H9 (cell line): ENCODE measurements at regions not wholly inside any gene's neighbourhood (a gene's known extent, or its start where the extent isn't known, plus 50 kb on each side); places are given as distances from the start of the nearest gene placed in this dataset.

ENCODE experiments used
- DNase-seq: peaks from one replicate; pipeline ENCODE4 v3.0.0-alpha.2; 2017
- H2AFZ ChIP-seq: one replicate; pipeline ENCODE4 v1.6.1; 2013; ENCODE audit warnings: mild to moderate bottlenecking, low read length, control low read depth, moderate library complexity
- H2AK5ac ChIP-seq: 2 replicates; pipeline ENCODE4 v1.6.1; 2013; ENCODE audit warnings: low read length, control low read depth, mixed read lengths; ENCODE audit not compliant: insufficient read length
- H2BK120ac ChIP-seq: one replicate; pipeline ENCODE4 v1.6.1; 2013; ENCODE audit warnings: low read depth, mild to moderate bottlenecking, low read length, control low read depth, inconsistent platforms; ENCODE audit not compliant: poor library complexity, severe bottlenecking
- H2BK12ac ChIP-seq: 2 replicates; pipeline ENCODE4 v1.6.1; 2013; ENCODE audit warnings: low read length, control low read depth, mixed read lengths, low read depth; ENCODE audit not compliant: insufficient read length
- H2BK15ac ChIP-seq: 2 replicates; pipeline ENCODE4 v1.6.1; 2013; ENCODE audit warnings: low read depth, low read length, control low read depth
- H2BK20ac ChIP-seq: one replicate; pipeline ENCODE4 v1.6.1; 2013; ENCODE audit warnings: low read depth, mild to moderate bottlenecking, low read length, control low read depth, inconsistent platforms; ENCODE audit not compliant: poor library complexity, severe bottlenecking
- H2BK5ac ChIP-seq: 2 replicates; pipeline ENCODE4 v1.6.1; 2013; ENCODE audit warnings: low read length, control low read depth, mixed read lengths; ENCODE audit not compliant: insufficient read length
- H3K14ac ChIP-seq: 2 replicates; pipeline ENCODE4 v1.6.1; 2013; ENCODE audit warnings: low read length, control low read depth; ENCODE audit not compliant: insufficient read depth
- H3K18ac ChIP-seq: 2 replicates; pipeline ENCODE4 v1.6.1; 2013; ENCODE audit warnings: low read depth, mild to moderate bottlenecking, mixed read lengths, low read length, control low read depth; ENCODE audit not compliant: insufficient read length
- H3K23ac ChIP-seq: 2 replicates; pipeline ENCODE4 v1.6.1; 2013; ENCODE audit warnings: low read length, control low read depth, mixed read lengths, low read depth; ENCODE audit not compliant: insufficient read length
- H3K23me2 ChIP-seq: 2 replicates; pipeline ENCODE4 v1.6.1; 2013; ENCODE audit warnings: low read depth, mild to moderate bottlenecking, mixed read lengths, low read length, control low read depth; ENCODE audit not compliant: insufficient read length, poor library complexity, severe bottlenecking
- H3K27ac ChIP-seq: 2 replicates; pipeline ENCODE4 v1.5.1; 2013; ENCODE audit warnings: low read length, control low read depth, mixed read lengths, low read depth; ENCODE audit not compliant: insufficient read length
- H3K27me3 ChIP-seq: 2 replicates; pipeline ENCODE4 v1.6.1; 2013; ENCODE audit warnings: low read length, control low read depth, inconsistent platforms; ENCODE audit not compliant: insufficient read depth
- H3K4ac ChIP-seq: 2 replicates; pipeline ENCODE4 v1.6.1; 2013; ENCODE audit warnings: low read depth, mild to moderate bottlenecking, control low read depth, inconsistent platforms, low read length, moderate library complexity
- H3K4me1 ChIP-seq: 2 replicates; pipeline ENCODE4 v1.6.1; 2013; ENCODE audit warnings: low read length, control low read depth, inconsistent platforms; ENCODE audit not compliant: insufficient read depth
- H3K4me2 ChIP-seq: 2 replicates; pipeline ENCODE4 v1.6.1; 2013; ENCODE audit warnings: low read length, control low read depth, mixed read lengths; ENCODE audit not compliant: insufficient read length, insufficient read depth
- H3K56ac ChIP-seq: 2 replicates; pipeline ENCODE4 v1.6.1; 2013; ENCODE audit warnings: low read depth, mild to moderate bottlenecking, mixed read lengths, low read length, control low read depth; ENCODE audit not compliant: insufficient read length
- H3K79me1 ChIP-seq: 2 replicates; pipeline ENCODE4 v1.6.1; 2013; ENCODE audit warnings: low read depth, mild to moderate bottlenecking, moderate library complexity, low read length, control low read depth, inconsistent platforms; ENCODE audit not compliant: insufficient read depth, poor library complexity, severe bottlenecking
- H3K79me2 ChIP-seq: 2 replicates; pipeline ENCODE4 v1.6.1; 2013; ENCODE audit warnings: low read length, control low read depth, inconsistent platforms; ENCODE audit not compliant: insufficient read depth
- H3K9ac ChIP-seq: 2 replicates; pipeline ENCODE4 v1.6.1; 2013; ENCODE audit warnings: low read length, control low read depth, mixed read lengths; ENCODE audit not compliant: insufficient read length; ENCODE audit errors: extremely low read depth
- H3K9me3 ChIP-seq: one replicate; pipeline ENCODE4 v1.6.1; 2013; ENCODE audit warnings: low read depth, low read length, inconsistent platforms; ENCODE audit not compliant: control insufficient read depth
- H3T11ph ChIP-seq: one replicate; pipeline ENCODE4 v1.6.1; 2013; ENCODE audit warnings: mild to moderate bottlenecking, low read length, control low read depth, inconsistent platforms
- H4K20me1 ChIP-seq: one replicate; pipeline ENCODE4 v1.6.1; 2013; ENCODE audit not compliant: control insufficient read depth, insufficient read length, insufficient read depth
- H4K5ac ChIP-seq: 2 replicates; pipeline ENCODE4 v1.6.1; 2013; ENCODE audit warnings: low read depth, mild to moderate bottlenecking, mixed read lengths, low read length, control low read depth; ENCODE audit not compliant: insufficient read length
- H4K8ac ChIP-seq: replicated peaks from 2 replicates; pipeline ENCODE4 v1.6.1; 2013; ENCODE audit warnings: low read length, control low read depth, mixed read lengths, low read depth; ENCODE audit not compliant: insufficient read length
- H4K91ac ChIP-seq: 2 replicates; pipeline ENCODE4 v1.6.1; 2013; ENCODE audit warnings: low read depth, mild to moderate bottlenecking, moderate library complexity, mixed read lengths, low read length, control low read depth; ENCODE audit not compliant: insufficient read length
- H3K27ac Mint-ChIP-seq, 3 experiments: 2 replicates in 2 of 3; 3 replicates in 1 of 3; pipeline ENCODE4 v1.8.0; 2020 to 2021; ENCODE audit warnings: mixed read lengths in 3 of 3, mild to moderate bottlenecking in 1 of 3, moderate library complexity in 1 of 3
- H3K27me3 Mint-ChIP-seq: 2 replicates; pipeline ENCODE4 v1.8.0; 2021; ENCODE audit warnings: low read depth, mild to moderate bottlenecking, moderate library complexity, mixed read lengths
- H3K36me3 Mint-ChIP-seq, 3 experiments: 2 replicates in 2 of 3; 3 replicates in 1 of 3; pipeline ENCODE4 v1.8.0; 2020 to 2021; ENCODE audit warnings: low read depth in 3 of 3, mixed read lengths in 3 of 3; ENCODE audit not compliant: insufficient read depth in 1 of 3
- H3K4me1 Mint-ChIP-seq, 2 experiments: 2 replicates each; pipeline ENCODE4 v1.8.0; 2020; ENCODE audit warnings: mixed read lengths in 2 of 2
- H3K4me3 Mint-ChIP-seq, 2 experiments: 2 replicates in 1 of 2; 3 replicates in 1 of 2; pipeline ENCODE4 v1.8.0; 2020 to 2021; ENCODE audit warnings: mild to moderate bottlenecking in 2 of 2, mixed read lengths in 2 of 2, moderate library complexity in 1 of 2
- H3K9me3 Mint-ChIP-seq, 2 experiments: 2 replicates in 1 of 2; 3 replicates in 1 of 2; pipeline ENCODE4 v1.8.0; 2020; ENCODE audit warnings: mild to moderate bottlenecking in 2 of 2, mixed read lengths in 2 of 2, moderate library complexity in 1 of 2
- CTCF ChIP-seq: fragments of 200-600 bp; sonication (generic); conservative IDR thresholded peaks from 3 replicates; pipeline ENCODE4 v1.8.0; 2021; ENCODE audit warnings: antibody characterized with exemption, mild to moderate bottlenecking
- WGBS: extraction: QIAGEN DNeasy Blood & Tissue Kit; methylation state at CpG from one replicate; pipeline ENCODE4 v1.1.7; 2013; ENCODE audit warnings: missing lambda C conversion rate, low lambda C conversion rate, mixed read lengths; ENCODE audit not compliant: insufficient read length; ENCODE audit errors: extremely low coverage; 5-methylcytosine and 5-hydroxymethylcytosine counted together

- no peak overlapping the region for H3K23ac ChIP-seq
- no peak overlapping the region for H3K9ac ChIP-seq
- Mint-ChIP-seq H3K9me3 (no peaks in the 10 kb centered on the region), H3K36me3 (no peaks in the 10 kb centered on the region), H3K4me3 (no peak overlapping the region), H3K27me3 (no peaks in the 10 kb centered on the region), H3K4me1 (peaks cover 27 to 32% of the 10 kb centered on the region in 2 experiments), H3K27ac (peak overlapping the region in 1 of 3 experiments; percentile 13; a peak in 1 of 7 replicates)
- no peak overlapping the region for H4K5ac ChIP-seq
- no peak overlapping the region for H4K8ac ChIP-seq
- H3K9me3 ChIP-seq = no peaks in the 10 kb centered on the region
- TF ChIP-seq CTCF = no peak
- H3K4me2 ChIP-seq = no peak overlapping the region
- H2BK5ac ChIP-seq = no peak overlapping the region
- H2BK20ac ChIP-seq = no peak overlapping the region
- DNase-seq = no peak
- WGBS = no CpG with 5 or more reads among the region's 1 CpG
- no peak overlapping the region for H4K91ac ChIP-seq
- H3K79me1 ChIP-seq = no peaks in the 10 kb centered on the region
- no peaks in the 10 kb centered on the region for H3K23me2 ChIP-seq
- H2AK5ac ChIP-seq = no peak overlapping the region
- H4K20me1 ChIP-seq = no peaks in the 10 kb centered on the region
- no peak overlapping the region for H2AFZ ChIP-seq
- no peaks in the 10 kb centered on the region for H3K79me2 ChIP-seq
- no peak overlapping the region for H2BK12ac ChIP-seq
- H3K14ac ChIP-seq = no peak overlapping the region
- no peak overlapping the region for H2BK15ac ChIP-seq
- H2BK120ac ChIP-seq = no peak overlapping the region
- H3K4me1 ChIP-seq = no peaks in the 10 kb centered on the region; the same call in 1 of the 2 replicates
- no peak overlapping the region for H3K18ac ChIP-seq
- H3K27me3 ChIP-seq = no peaks in the 10 kb centered on the region
- H3K56ac ChIP-seq = no peak overlapping the region
- no peak overlapping the region for H3K27ac ChIP-seq
- no peak overlapping the region for H3T11ph ChIP-seq
- no peak overlapping the region for H3K4ac ChIP-seq
Measured at GRCh38 chr2:58631986-58632385, 390.9 kb upstream of the FANCL start.
